ENCODE measurements at regions not wholly inside any gene's neighbourhood (a gene's known extent, or its start where the extent isn't known, plus 50 kb on each side); places are given as distances from the start of the nearest gene placed in this dataset.
A peak's percentile ranks its signal among the peaks of the same experiment; 100 is the strongest.
"Not testable (repeated sequence)": the region's sequence is repeated elsewhere in the genome, so short reads cannot be mapped to it uniquely, and the experiment has no call there.

GRCh38 chr5:159509002-159509660, 178.8 kb upstream of the IL12B start:
- H3K4me3 Mint-ChIP-seq = no peak overlapping the region
- peaks cover 6% of the 10 kb centered on the region for H3K27me3 Mint-ChIP-seq (ENCODE audit: low read depth)
- ATAC-seq = no peak
- DNase-seq = no peak
- H3K9me3 Mint-ChIP-seq = no peaks in the 10 kb centered on the region
- H3K4me1 Mint-ChIP-seq (ENCODE audit: low read depth) = no peaks in the 10 kb centered on the region
- no peaks in the 10 kb centered on the region for H3K36me3 Mint-ChIP-seq (ENCODE audit: insufficient read depth)

- no peaks in the 10 kb centered on the region for H3K9me3 Mint-ChIP-seq
- no peak overlapping the region for H3K4me3 Mint-ChIP-seq
- H3K27me3 Mint-ChIP-seq (ENCODE audit: low read depth) = peaks cover 6% of the 10 kb centered on the region
- no peaks in the 10 kb centered on the region for H3K36me3 Mint-ChIP-seq (ENCODE audit: insufficient read depth)
- H3K4me1 Mint-ChIP-seq (ENCODE audit: low read depth) = peaks cover 3% of the 10 kb centered on the region
- ATAC-seq = no peak
- DNase-seq = no peak
Observed at GRCh38 chr5:159510282-159510681, 180.0 kb upstream of the IL12B start.

GRCh38 chr5:159511570-159511969, 181.3 kb upstream of the IL12B start:
- Mint-ChIP-seq H3K9me3 (no peaks in the 10 kb centered on the region), H3K4me3 (no peak overlapping the region), H3K36me3 (ENCODE audit: insufficient read depth) (no peaks in the 10 kb centered on the region), H3K4me1 (ENCODE audit: low read depth) (peaks cover 9% of the 10 kb centered on the region), H3K27me3 (ENCODE audit: low read depth) (peaks cover 6% of the 10 kb centered on the region)
- DNase-seq = no peak
- ATAC-seq = no peak

- Mint-ChIP-seq H3K9me3 (no peaks in the 10 kb centered on the region), H3K4me3 (no peak overlapping the region)
- ATAC-seq = no peak
Observed at GRCh38 chr5:159512064-159512463, 181.8 kb upstream of the IL12B start.

GRCh38 chr5:159514229-159514810, 184.0 kb upstream of the IL12B start:
- peaks cover 9% of the 10 kb centered on the region for H3K4me1 Mint-ChIP-seq (ENCODE audit: low read depth)
- H3K4me3 Mint-ChIP-seq = no peak overlapping the region
- peaks cover 3% of the 10 kb centered on the region for H3K27me3 Mint-ChIP-seq (ENCODE audit: low read depth)
- H3K9me3 Mint-ChIP-seq = no peaks in the 10 kb centered on the region
- no peak for ATAC-seq
- DNase-seq = no peak
- H3K36me3 Mint-ChIP-seq (ENCODE audit: insufficient read depth) = no peaks in the 10 kb centered on the region

More at GRCh38 chr5:159512064-159512463, 181.8 kb upstream of the IL12B start:
- Mint-ChIP-seq H3K36me3 (ENCODE audit: insufficient read depth) (no peaks in the 10 kb centered on the region), H3K27me3 (ENCODE audit: low read depth) (peaks cover 6% of the 10 kb centered on the region), H3K4me1 (ENCODE audit: low read depth) (peaks cover 9% of the 10 kb centered on the region)
- DNase-seq = no peak

GRCh38 chr5:159515197-159515596, 184.9 kb upstream of the IL12B start:
- Mint-ChIP-seq H3K9me3 (no peaks in the 10 kb centered on the region), H3K4me1 (ENCODE audit: low read depth) (peaks cover 9% of the 10 kb centered on the region), H3K36me3 (ENCODE audit: insufficient read depth) (no peaks in the 10 kb centered on the region), H3K27me3 (ENCODE audit: low read depth) (peaks cover 3% of the 10 kb centered on the region), H3K4me3 (no peak overlapping the region)
- ATAC-seq = no peak
- DNase-seq = no peak

GRCh38 chr5:159515909-159516415, 185.7 kb upstream of the IL12B start:
- H3K4me3 Mint-ChIP-seq = no peak overlapping the region
- peak; percentile 78 to 89 for ATAC-seq
- DNase-seq = peak; percentile 56
- H3K36me3 Mint-ChIP-seq (ENCODE audit: insufficient read depth) = no peaks in the 10 kb centered on the region
- peaks cover 9% of the 10 kb centered on the region for H3K4me1 Mint-ChIP-seq (ENCODE audit: low read depth)
- H3K9me3 Mint-ChIP-seq = no peaks in the 10 kb centered on the region
- H3K27me3 Mint-ChIP-seq (ENCODE audit: low read depth) = peaks cover 3% of the 10 kb centered on the region

GRCh38 chr5:159518371-159518770, 188.1 kb upstream of the IL12B start:
- no peak for DNase-seq
- Mint-ChIP-seq H3K36me3 (ENCODE audit: insufficient read depth) (no peaks in the 10 kb centered on the region), H3K4me1 (ENCODE audit: low read depth) (peaks cover 9% of the 10 kb centered on the region)

GRCh38 chr5:159519365-159519764, 189.1 kb upstream of the IL12B start:
- Mint-ChIP-seq H3K36me3 (ENCODE audit: insufficient read depth) (no peaks in the 10 kb centered on the region), H3K27me3 (ENCODE audit: low read depth) (no peaks in the 10 kb centered on the region), H3K9me3 (no peaks in the 10 kb centered on the region), H3K4me1 (ENCODE audit: low read depth) (peaks cover 9% of the 10 kb centered on the region), H3K4me3 (no peak overlapping the region)
- ATAC-seq (no peak), DNase-seq (no peak)

More at GRCh38 chr5:159518371-159518770, 188.1 kb upstream of the IL12B start:
- no peak overlapping the region for H3K4me3 Mint-ChIP-seq
- H3K9me3 Mint-ChIP-seq = no peaks in the 10 kb centered on the region
- ATAC-seq = no peak
- peaks cover 3% of the 10 kb centered on the region for H3K27me3 Mint-ChIP-seq (ENCODE audit: low read depth)

- no peaks in the 10 kb centered on the region for H3K9me3 Mint-ChIP-seq
- ATAC-seq (no peak), DNase-seq (no peak)
Observed at GRCh38 chr5:159522841-159523240, 192.6 kb upstream of the IL12B start.

GRCh38 chr5:159524279-159524678, 194.0 kb upstream of the IL12B start:
- H3K36me3 Mint-ChIP-seq (ENCODE audit: insufficient read depth); H3K4me3 Mint-ChIP-seq; DNase-seq; H3K27me3 Mint-ChIP-seq (ENCODE audit: low read depth); ATAC-seq; H3K4me1 Mint-ChIP-seq (ENCODE audit: low read depth); H3K9me3 Mint-ChIP-seq: not testable (repeated sequence)

More at GRCh38 chr5:159522841-159523240, 192.6 kb upstream of the IL12B start:
- H3K27me3 Mint-ChIP-seq (ENCODE audit: low read depth) = no peaks in the 10 kb centered on the region
- no peaks in the 10 kb centered on the region for H3K4me1 Mint-ChIP-seq (ENCODE audit: low read depth)
- H3K4me3 Mint-ChIP-seq = no peak overlapping the region
- no peaks in the 10 kb centered on the region for H3K36me3 Mint-ChIP-seq (ENCODE audit: insufficient read depth)

- no peaks in the 10 kb centered on the region for H3K27me3 Mint-ChIP-seq (ENCODE audit: low read depth)
- no peaks in the 10 kb centered on the region for H3K36me3 Mint-ChIP-seq (ENCODE audit: insufficient read depth)
- no peak overlapping the region for H3K4me3 Mint-ChIP-seq
- H3K9me3 Mint-ChIP-seq = peaks cover 5% of the 10 kb centered on the region
- H3K4me1 Mint-ChIP-seq (ENCODE audit: low read depth) = no peaks in the 10 kb centered on the region
- no peak for DNase-seq
- ATAC-seq = no peak
Observed at GRCh38 chr5:159525117-159525516, 194.8 kb upstream of the IL12B start.

GRCh38 chr5:159527546-159528254, 197.4 kb upstream of the IL12B start:
- Mint-ChIP-seq H3K4me1 (ENCODE audit: low read depth) (no peaks in the 10 kb centered on the region), H3K36me3 (ENCODE audit: insufficient read depth) (no peaks in the 10 kb centered on the region), H3K4me3 (no peak overlapping the region), H3K27me3 (ENCODE audit: low read depth) (no peaks in the 10 kb centered on the region), H3K9me3 (peaks cover 5% of the 10 kb centered on the region)
- no peak for DNase-seq
- no peak for ATAC-seq

DNA sequence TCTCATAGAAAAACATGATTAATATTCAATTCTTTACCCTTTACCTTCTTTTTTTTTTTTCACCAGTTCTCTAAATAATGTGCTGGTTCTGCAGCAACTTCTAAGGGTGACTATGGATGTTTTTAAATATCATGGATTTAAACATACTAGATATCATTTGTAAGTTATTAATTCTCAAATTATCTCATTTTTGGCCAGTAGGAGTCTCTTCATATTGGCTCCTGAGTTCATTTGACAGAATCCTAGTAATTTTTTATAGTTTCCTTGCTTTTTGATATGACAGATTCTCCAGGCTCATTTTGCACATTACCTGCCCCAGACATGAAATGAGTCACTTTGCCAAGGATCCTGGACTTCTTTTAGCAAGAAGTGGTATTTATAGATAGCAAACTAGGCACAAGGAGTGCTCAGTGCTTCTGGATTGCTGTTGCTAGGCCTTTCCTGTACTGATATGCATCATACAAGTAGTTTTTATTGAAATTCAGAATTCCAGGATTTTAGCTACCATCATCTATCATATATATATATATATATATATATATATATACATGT, 201.3 kb upstream of the IL12B start:
- Mint-ChIP-seq H3K36me3 (ENCODE audit: insufficient read depth) (no peaks in the 10 kb centered on the region), H3K4me1 (ENCODE audit: low read depth) (no peaks in the 10 kb centered on the region), H3K27me3 (ENCODE audit: low read depth) (no peaks in the 10 kb centered on the region), H3K9me3 (peaks cover 5% of the 10 kb centered on the region), H3K4me3 (no peak overlapping the region)
- ATAC-seq (no peak), DNase-seq (no peak)

All from activated T-cell treated with anti-CD3 and anti-CD28 coated beads, Interleukin-2, amount 50 U/mL, for 4 hours (primary cell).